T-helper 2 cell (primary cell): ENCODE measurements at regions not wholly inside any gene's neighbourhood (a gene's known extent, or its start where the extent isn't known, plus 50 kb on each side); places are given as distances from the start of the nearest gene placed in this dataset.

ENCODE experiments used
- DNase-seq, 5 experiments: peaks; one replicate each; pipeline versions ENCODE4 v3.0.0 to v3.0.0-alpha.2; 2012 to 2022

DNA sequence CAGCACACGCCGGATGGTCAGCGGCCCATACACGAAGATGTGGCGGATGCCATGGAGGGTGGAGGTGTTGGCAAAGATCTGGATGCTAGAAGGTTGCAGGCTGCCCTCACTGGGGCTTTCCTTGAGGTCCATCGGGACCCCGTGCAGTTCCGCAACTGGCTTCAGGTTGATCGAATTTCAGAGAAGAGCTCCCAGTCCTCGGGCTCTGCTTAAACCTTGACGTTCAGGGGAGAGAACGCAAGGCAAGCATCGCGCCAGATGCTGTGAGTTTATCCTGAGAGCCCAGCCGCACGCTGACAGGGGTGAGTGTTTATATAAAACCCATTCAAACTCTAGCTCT lies 98.7 kb upstream of the CCL2 start:
- no peak for DNase-seq

GRCh38 chr17:34156741-34157589 lies 98.1 kb upstream of the CCL2 start:
- DNase-seq, result no peak

GRCh38 chr17:34161690-34162089 lies 93.4 kb upstream of the CCL2 start:
- DNase-seq, result no peak

- DNase-seq, result no peak
Measured at GRCh38 chr17:34163123-34163522, 92.0 kb upstream of the CCL2 start.

GRCh38 chr17:34163646-34164045 lies 91.4 kb upstream of the CCL2 start:
- DNase-seq, result peak in 1 of 5 experiments; percentile 6

- DNase-seq, result no peak
Measured at GRCh38 chr17:34164837-34165236, 90.2 kb upstream of the CCL2 start.

GRCh38 chr17:34166352-34166751 lies 88.7 kb upstream of the CCL2 start:
- DNase-seq, result no peak

GRCh38 chr17:34167354-34167753 lies 87.7 kb upstream of the CCL2 start:
- no peak for DNase-seq

DNA sequence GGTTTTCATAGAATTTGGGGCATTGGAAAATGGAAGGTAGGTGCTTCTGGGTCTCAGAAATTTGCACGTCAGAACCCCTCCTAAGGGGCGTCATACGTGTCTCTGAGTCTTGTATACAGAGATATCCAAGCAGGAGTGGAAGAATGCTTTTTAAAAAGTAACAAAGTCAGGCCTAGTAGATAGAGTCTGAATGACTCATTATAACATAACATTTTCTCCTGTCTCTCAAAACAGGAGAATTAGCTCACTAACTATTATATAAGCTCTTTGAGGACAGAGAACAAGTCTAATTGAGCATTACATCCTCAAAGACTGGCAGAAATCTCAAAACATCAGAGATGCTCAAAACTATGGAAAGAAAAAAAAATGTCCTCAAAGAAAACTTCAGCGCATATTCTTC lies 86.1 kb upstream of the CCL2 start:
- no peak for DNase-seq

DNA sequence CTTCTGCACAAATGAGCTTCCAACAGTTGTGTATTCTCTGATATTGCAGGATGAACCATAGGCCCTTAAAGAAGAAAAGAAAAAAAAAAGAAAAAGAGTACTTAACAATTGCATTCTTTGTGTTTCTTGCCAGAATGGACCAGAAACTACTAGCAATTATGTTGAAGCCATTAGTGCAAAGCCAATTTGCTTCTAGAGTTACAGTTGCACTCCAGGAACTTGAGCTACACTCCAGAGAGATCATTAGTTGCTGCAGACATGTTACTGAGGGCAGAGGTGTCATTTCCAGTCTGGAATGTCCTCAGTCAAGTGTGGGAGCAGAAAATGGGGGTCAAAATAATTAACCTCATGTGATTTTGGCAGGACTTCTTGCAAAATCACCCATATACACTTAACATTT lies 85.6 kb upstream of the CCL2 start:
- no peak for DNase-seq

- peak in 4 of 5 experiments; percentile 3 to 69 (median 12) for DNase-seq
Measured at GRCh38 chr17:34171245-34171818, 83.8 kb upstream of the CCL2 start.

DNA sequence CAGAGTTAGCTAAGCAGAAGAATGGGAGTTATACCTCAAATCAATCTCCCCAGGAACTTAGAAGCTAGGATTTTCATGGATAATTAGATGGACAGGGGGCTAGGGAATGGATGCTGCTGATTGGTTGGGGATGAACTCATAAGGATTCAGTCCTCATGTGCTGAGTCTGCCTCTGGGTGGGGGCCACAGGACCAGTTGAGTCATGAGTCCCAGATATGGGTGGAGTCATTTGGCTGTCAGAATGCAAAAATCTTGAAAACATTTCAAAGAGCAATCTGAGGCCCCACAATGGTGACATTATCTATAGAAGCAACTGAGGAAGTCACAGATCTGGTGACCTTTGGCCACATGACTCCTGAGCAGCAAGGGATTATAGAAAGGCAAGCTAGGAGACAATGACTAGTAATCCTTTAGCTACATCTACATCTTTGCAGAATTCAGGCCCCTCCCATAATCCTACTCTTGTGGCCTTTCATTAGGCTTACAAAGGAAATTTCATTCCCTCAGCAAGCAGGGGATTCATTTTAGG lies 82.6 kb upstream of the CCL2 start:
- no peak for DNase-seq

- DNase-seq, result no peak
Measured at GRCh38 chr17:34173241-34173640, 81.8 kb upstream of the CCL2 start.

DNA sequence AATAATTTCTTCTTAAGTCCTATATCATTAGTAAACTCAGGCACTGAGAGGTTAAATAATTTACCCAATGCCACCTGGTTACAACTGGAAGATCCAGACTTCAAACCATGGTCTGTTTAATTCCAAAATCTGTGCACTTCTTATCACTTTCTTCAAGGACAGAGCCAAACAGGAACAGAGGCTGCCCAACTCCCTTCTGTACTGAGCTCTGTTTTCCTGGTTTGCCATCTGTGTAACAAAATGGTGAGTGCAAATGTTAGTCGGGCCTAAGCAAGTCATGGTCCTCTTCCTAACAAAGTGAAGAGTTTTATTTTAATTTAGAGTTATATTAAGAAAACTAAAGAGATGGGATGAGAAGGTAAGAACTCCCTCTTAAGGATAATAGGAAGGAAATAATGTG lies 80.6 kb upstream of the CCL2 start:
- no peak for DNase-seq

- no peak for DNase-seq
Measured at GRCh38 chr17:34176440-34176839, 78.6 kb upstream of the CCL2 start.

- no peak for DNase-seq
Measured at GRCh38 chr17:34177642-34178041, 77.4 kb upstream of the CCL2 start.

DNA sequence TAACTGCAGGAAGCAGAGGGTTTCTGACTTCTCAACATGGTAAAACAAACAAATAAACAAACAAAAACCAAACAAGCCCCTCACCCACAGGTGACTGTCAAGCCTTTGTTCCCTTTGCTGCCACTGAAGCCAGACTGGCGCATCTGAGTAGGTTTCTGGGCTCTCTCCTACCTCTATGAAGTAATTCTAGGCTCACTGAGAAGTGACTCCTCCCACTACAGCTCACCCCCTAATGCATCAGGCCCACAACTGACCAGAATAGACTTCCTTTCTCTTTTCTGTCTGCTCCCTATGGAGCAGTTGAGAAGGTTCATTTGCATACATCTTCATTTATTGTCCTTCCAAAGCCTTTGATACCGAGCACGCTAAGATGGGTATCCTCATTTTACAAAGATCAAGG lies 77.0 kb upstream of the CCL2 start:
- DNase-seq, result no peak

DNA sequence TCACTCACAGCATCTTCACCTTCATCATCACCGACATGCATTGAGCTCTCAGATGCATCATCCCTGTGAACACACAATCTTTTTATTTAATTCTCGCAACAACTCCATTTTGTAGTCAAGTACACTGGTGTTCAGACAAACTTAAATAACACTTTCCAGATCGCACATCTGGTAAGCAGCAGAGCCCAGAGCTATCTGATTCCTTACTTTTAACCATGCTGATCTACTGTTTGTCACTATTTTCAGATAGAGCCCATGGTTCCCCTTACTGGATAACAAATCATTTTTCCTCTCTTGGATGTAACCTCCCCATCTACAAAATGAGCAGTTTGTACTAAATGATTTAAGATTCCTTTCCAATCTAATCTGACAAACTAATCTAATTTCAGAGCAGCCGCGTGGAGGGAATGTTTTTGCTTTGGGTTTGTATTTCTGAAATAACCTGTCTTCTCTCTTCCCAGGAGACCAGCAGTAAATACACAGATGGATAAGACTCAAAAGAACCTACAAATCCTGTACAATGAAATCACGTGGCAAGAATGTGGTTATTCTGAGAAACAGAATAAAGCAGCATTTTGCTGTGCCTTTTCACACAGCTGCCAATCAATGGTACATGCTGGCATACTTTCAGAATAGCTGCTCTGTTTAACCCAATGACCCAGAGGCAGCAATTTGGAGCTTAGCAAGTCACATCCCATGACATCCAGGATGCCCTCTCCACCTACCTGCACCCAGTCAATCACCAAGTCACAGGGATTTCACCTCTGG lies 72.9 kb upstream of the CCL2 start:
- DNase-seq, result peak in 1 of 5 experiments; percentile 31

DNA sequence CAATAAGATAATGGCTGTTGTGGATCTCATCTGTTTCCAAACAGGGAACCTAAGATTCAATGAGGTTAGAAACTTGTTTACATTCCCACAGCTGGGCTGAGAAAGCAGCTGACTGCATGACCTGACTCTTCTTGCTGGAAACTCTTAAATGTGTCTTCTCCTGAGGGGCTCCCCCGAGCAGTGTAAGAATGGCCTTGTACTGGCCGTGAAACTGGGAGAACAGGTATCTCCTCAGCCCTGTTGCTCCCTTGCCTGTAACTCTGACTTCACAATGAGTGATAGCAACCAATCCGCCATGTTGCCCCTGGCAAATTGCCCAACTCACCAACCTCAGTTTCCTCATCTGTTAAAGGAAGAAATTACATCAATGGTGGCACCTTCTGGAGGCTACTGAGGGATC lies 59.1 kb upstream of the CCL2 start:
- no peak for DNase-seq

DNA sequence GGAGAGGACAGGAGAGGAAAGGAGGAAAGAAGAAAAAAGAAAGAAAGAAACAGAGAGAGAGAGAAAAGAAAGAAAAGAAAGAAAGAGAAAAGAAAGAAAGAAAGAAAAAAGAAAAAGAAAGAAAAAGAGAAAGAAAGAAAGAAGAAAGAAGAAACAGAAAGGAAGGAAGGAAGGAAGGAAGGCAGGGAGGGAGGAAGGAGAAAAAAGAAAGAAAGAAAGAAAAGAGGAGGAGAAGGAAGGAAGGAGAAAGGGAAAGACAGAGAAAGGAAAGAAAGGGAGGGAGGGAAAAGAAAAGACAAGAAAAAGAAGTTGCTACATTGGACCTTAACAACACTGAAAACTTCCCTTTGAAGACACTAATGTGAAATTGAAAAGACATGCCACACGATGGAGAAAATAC lies 56.6 kb upstream of the CCL2 start:
- DNase-seq, result no peak

DNA sequence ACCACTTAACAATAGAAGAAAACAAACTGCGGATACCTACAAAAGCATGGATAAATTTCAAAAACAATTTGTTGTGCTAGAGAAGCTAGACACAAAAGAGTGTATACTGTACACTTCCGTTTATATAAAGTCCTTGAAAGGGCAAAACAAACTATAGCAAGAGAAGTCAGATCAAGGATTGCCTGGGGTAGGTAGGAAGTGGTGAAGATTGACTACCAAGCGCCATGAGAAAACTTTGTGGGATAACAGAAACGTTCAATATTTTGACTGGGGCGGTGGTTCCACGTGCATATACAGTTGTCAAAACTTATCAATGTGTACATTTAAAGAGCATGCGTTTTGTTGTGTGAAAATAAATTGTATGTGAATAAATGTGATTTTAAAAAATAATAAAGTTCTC lies 55.6 kb upstream of the CCL2 start:
- DNase-seq, result no peak

- DNase-seq, result peak in 4 of 5 experiments; percentile 30 to 76 (median 45)
Measured at GRCh38 chr17:34199932-34200534, 55.1 kb upstream of the CCL2 start.

- DNase-seq, result peak in 1 of 5 experiments; percentile 64
Measured at GRCh38 chr17:34201225-34201624, 53.9 kb upstream of the CCL2 start.
